ENCODE measurements at regions not wholly inside any gene's neighbourhood (a gene's known extent, or its start where the extent isn't known, plus 50 kb on each side); places are given as distances from the start of the nearest gene placed in this dataset.

GRCh38 chr11:59008947-59009346 is 69.7 kb downstream of the GLYATL1 start:
- CTCF ChIA-PET = no interaction called here
- ATAC-seq (replicated peaks in 1 of 4) = no peak
- H3K36me3 Mint-ChIP-seq = no peaks in the 10 kb centered on the region

GRCh38 chr11:59009661-59010060 is 70.4 kb downstream of the GLYATL1 start:
- H3K9me3 Mint-ChIP-seq = peaks cover 0 to 4% (median 0%) of the 10 kb centered on the region in 3 donors
- H3K4me1 Mint-ChIP-seq = peaks cover 0 to 2% (median 0%) of the 10 kb centered on the region in 3 donors
- Histone ChIP-seq H3K4me1 (ENCODE audit: control insufficient read depth in 1 of 2, extremely low read depth in 1 of 2, insufficient read depth in 2 of 2, low read length in 2 of 2) (no peaks in the 10 kb centered on the region), H3K27ac (ENCODE audit: low read length) (no peak overlapping the region), H3K36me3 (ENCODE audit: control insufficient read depth in 2 of 2, extremely low read depth in 1 of 2, insufficient read depth in 1 of 2, low read length in 1 of 2) (no peaks in the 10 kb centered on the region), H3K9me3 (no peaks in the 10 kb centered on the region), H3K27me3 (replicated peaks in 1 of 2; ENCODE audit: control insufficient read depth in 2 of 2, extremely low read depth in 1 of 2, insufficient read depth in 2 of 2, low read length in 1 of 2) (peaks cover 0 to 7% of the 10 kb centered on the region in 2 experiments), H3K4me3 (ENCODE audit: control insufficient read depth in 1 of 2, extremely low read depth in 1 of 2, low read length in 1 of 2) (no peak overlapping the region)
- no peak overlapping the region for H3K27ac Mint-ChIP-seq
- H3K36me3 Mint-ChIP-seq = no peaks in the 10 kb centered on the region
- peak in 1 of 35 experiments; percentile 0 for DNase-seq
- no peak overlapping the region for H3K4me3 Mint-ChIP-seq
- no CpG with 5 or more reads among the region's 2 CpGs for WGBS (ENCODE audit: insufficient coverage)
- CTCF ChIA-PET = no interaction called here
- peaks cover 13 to 28% of the 10 kb centered on the region in 2 donors for H3K27me3 Mint-ChIP-seq
- POLR2A ChIA-PET = no interaction called here
- ATAC-seq (replicated peaks in 1 of 4) = no peak

More at GRCh38 chr11:59008947-59009346, 69.7 kb downstream of the GLYATL1 start:
- H3K4me3 Mint-ChIP-seq = no peak overlapping the region
- H3K27ac Mint-ChIP-seq = no peak overlapping the region
- no peaks in the 10 kb centered on the region for H3K9me3 Mint-ChIP-seq
- DNase-seq = no peak
- H3K9me3 ChIP-seq = no peaks in the 10 kb centered on the region
- POLR2A ChIA-PET = no interaction called here
- no peaks in the 10 kb centered on the region for H3K4me1 ChIP-seq (ENCODE audit: control insufficient read depth in 1 of 2, extremely low read depth in 1 of 2, insufficient read depth in 2 of 2, low read length in 2 of 2)
- no peak overlapping the region for H3K27ac ChIP-seq (ENCODE audit: low read length)
- peaks cover 8 to 27% of the 10 kb centered on the region in 2 donors for H3K27me3 Mint-ChIP-seq
- H3K4me3 ChIP-seq (ENCODE audit: control insufficient read depth in 1 of 2, extremely low read depth in 1 of 2, low read length in 1 of 2) = no peak overlapping the region
- peaks cover 0 to 7% of the 10 kb centered on the region in 2 experiments for H3K27me3 ChIP-seq (replicated peaks in 1 of 2; ENCODE audit: control insufficient read depth in 2 of 2, extremely low read depth in 1 of 2, insufficient read depth in 2 of 2, low read length in 1 of 2)
- H3K4me1 Mint-ChIP-seq = peaks cover 0 to 2% (median 0%) of the 10 kb centered on the region in 3 donors
- H3K36me3 ChIP-seq (ENCODE audit: control insufficient read depth in 2 of 2, extremely low read depth in 1 of 2, insufficient read depth in 1 of 2, low read length in 1 of 2) = no peaks in the 10 kb centered on the region
- no CpG with 5 or more reads among the region's 1 CpG for WGBS (ENCODE audit: insufficient coverage)

- no peak overlapping the region for H3K27ac Mint-ChIP-seq
- H3K27me3 Mint-ChIP-seq = peaks cover 19 to 35% of the 10 kb centered on the region in 2 donors
- peaks cover 0 to 2% (median 0%) of the 10 kb centered on the region in 3 donors for H3K4me1 Mint-ChIP-seq
- H3K4me3 Mint-ChIP-seq = no peak overlapping the region
- DNase-seq (no peak), ATAC-seq (replicated peaks in 1 of 4) (no peak)
- H3K9me3 Mint-ChIP-seq = peaks cover 0 to 5% (median 0%) of the 10 kb centered on the region in 3 donors
- WGBS (ENCODE audit: insufficient coverage) = 80% methylated on average over 2 of the region's 3 CpGs
- Histone ChIP-seq H3K36me3 (ENCODE audit: control insufficient read depth in 2 of 2, extremely low read depth in 1 of 2, insufficient read depth in 1 of 2, low read length in 1 of 2) (no peaks in the 10 kb centered on the region), H3K4me3 (ENCODE audit: control insufficient read depth in 1 of 2, extremely low read depth in 1 of 2, low read length in 1 of 2) (no peak overlapping the region), H3K9me3 (no peaks in the 10 kb centered on the region), H3K4me1 (ENCODE audit: control insufficient read depth in 1 of 2, extremely low read depth in 1 of 2, insufficient read depth in 2 of 2, low read length in 2 of 2) (no peaks in the 10 kb centered on the region), H3K27ac (ENCODE audit: low read length) (no peak overlapping the region), H3K27me3 (replicated peaks in 1 of 2; ENCODE audit: control insufficient read depth in 2 of 2, extremely low read depth in 1 of 2, insufficient read depth in 2 of 2, low read length in 1 of 2) (peaks cover 0 to 7% of the 10 kb centered on the region in 2 experiments)
- ChIA-PET CTCF (interaction anchor here in 1 of 2 donors (0.6 kb wide), 1 partner anchor 1537 kb away, joined by 3 read pairs; no protein-coding TSS in a partner anchor), POLR2A (no interaction called here)
- H3K36me3 Mint-ChIP-seq = no peaks in the 10 kb centered on the region
Observed at GRCh38 chr11:59010708-59011107, 71.4 kb downstream of the GLYATL1 start.

- H3K36me3 ChIP-seq (ENCODE audit: control insufficient read depth in 2 of 2, extremely low read depth in 1 of 2, insufficient read depth in 1 of 2, low read length in 1 of 2) = no peaks in the 10 kb centered on the region
- ATAC-seq (replicated peaks in 1 of 4) = no peak
- Mint-ChIP-seq H3K9me3 (peaks cover 0 to 5% (median 0%) of the 10 kb centered on the region in 3 donors), H3K36me3 (no peaks in the 10 kb centered on the region), H3K4me3 (no peak overlapping the region), H3K27ac (no peak overlapping the region), H3K27me3 (peaks cover 18 to 33% of the 10 kb centered on the region in 2 donors), H3K4me1 (peaks cover 0 to 2% (median 0%) of the 10 kb centered on the region in 3 donors)
- 86% methylated on average over 1 of the region's 3 CpGs for WGBS (ENCODE audit: insufficient coverage)
- no peak for DNase-seq
- no peaks in the 10 kb centered on the region for H3K9me3 ChIP-seq
- no peaks in the 10 kb centered on the region for H3K4me1 ChIP-seq (ENCODE audit: control insufficient read depth in 1 of 2, extremely low read depth in 1 of 2, insufficient read depth in 2 of 2, low read length in 2 of 2)
- H3K27ac ChIP-seq (ENCODE audit: low read length) = no peak overlapping the region
- H3K27me3 ChIP-seq (replicated peaks in 1 of 2; ENCODE audit: control insufficient read depth in 2 of 2, extremely low read depth in 1 of 2, insufficient read depth in 2 of 2, low read length in 1 of 2) = peaks cover 0 to 7% of the 10 kb centered on the region in 2 experiments
- H3K4me3 ChIP-seq (ENCODE audit: control insufficient read depth in 1 of 2, extremely low read depth in 1 of 2, low read length in 1 of 2) = no peak overlapping the region
- CTCF ChIA-PET = no interaction called here
- POLR2A ChIA-PET = no interaction called here
Observed at GRCh38 chr11:59011655-59012397, 72.5 kb downstream of the GLYATL1 start.

DNA sequence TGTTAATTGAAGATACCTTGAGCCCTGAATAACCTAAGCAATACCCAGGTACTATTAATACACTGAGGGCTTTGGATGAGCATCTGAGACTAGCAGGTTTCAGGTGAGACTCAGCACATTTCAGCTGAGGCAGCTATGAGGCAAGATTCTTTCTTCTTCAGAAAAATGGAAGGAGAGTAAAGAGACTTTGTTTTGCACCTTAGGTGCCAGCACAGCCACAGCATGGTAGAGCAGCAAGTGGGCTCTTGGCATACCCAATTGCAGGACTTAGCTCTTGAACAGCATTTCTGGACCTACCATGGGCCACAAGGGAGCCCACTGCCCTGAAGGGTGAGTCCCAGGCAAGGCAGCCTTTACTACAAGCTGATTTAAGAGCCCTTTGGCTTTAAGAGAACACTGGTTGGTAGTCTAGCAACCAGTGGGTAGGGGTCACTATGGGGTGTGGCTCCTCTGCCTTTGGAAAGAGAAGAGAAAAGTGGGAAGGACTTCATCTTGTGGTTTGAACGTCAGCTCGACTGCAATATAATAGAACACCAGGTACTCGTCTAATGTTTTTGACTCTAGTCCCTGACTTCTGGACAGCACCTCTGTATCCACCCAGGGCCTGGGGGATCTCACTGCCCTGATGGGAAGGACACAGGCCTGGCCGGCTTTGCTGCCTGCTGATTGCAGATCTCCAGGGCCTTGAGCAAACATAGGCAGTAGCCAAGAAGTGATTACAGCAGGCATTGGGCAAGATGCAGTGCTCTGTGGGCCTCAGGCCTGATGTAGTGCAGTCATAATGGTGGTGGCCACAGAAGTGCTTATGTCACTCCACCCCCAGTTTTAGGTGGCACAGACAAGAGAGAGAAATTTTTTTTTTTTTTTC is 73.3 kb downstream of the GLYATL1 start:
- Mint-ChIP-seq H3K27me3 (peaks cover 15 to 28% of the 10 kb centered on the region in 2 donors), H3K4me1 (peaks cover 0 to 2% (median 0%) of the 10 kb centered on the region in 3 donors), H3K36me3 (no peaks in the 10 kb centered on the region), H3K9me3 (peaks cover 0 to 5% (median 0%) of the 10 kb centered on the region in 3 donors), H3K4me3 (no peak overlapping the region), H3K27ac (no peak overlapping the region)
- 90% methylated on average over 4 of the region's 4 CpGs for WGBS (ENCODE audit: insufficient coverage)
- Histone ChIP-seq H3K27ac (ENCODE audit: low read length) (no peak overlapping the region), H3K27me3 (replicated peaks in 1 of 2; ENCODE audit: control insufficient read depth in 2 of 2, extremely low read depth in 1 of 2, insufficient read depth in 2 of 2, low read length in 1 of 2) (peaks cover 0 to 7% of the 10 kb centered on the region in 2 experiments), H3K4me1 (ENCODE audit: control insufficient read depth in 1 of 2, extremely low read depth in 1 of 2, insufficient read depth in 2 of 2, low read length in 2 of 2) (no peaks in the 10 kb centered on the region), H3K9me3 (no peaks in the 10 kb centered on the region), H3K36me3 (ENCODE audit: control insufficient read depth in 2 of 2, extremely low read depth in 1 of 2, insufficient read depth in 1 of 2, low read length in 1 of 2) (no peaks in the 10 kb centered on the region), H3K4me3 (ENCODE audit: control insufficient read depth in 1 of 2, extremely low read depth in 1 of 2, low read length in 1 of 2) (no peak overlapping the region)
- ChIA-PET CTCF (no interaction called here), POLR2A (no interaction called here)
- DNase-seq (no peak), ATAC-seq (replicated peaks in 1 of 4) (no peak)

DNA sequence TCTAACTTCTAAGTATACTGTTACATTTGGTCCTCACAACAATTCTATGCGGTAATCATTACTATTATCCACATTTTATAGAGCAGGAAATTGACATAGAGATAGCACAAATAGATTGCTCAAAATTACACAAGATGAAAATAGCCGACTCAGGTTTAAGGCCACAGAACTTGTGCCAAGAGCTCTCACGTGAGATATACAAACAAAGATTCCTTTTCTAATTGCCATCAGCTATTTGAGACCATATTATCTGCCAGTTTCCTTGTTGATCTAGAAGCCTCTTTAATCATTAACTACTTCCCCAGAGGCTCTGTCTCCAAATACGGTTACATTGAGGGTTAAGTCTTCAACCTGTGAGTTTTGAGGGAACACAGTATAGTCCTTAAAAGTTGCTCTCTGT is 61.0 kb upstream of the GLYATL1B start:
- DNase-seq (no peak), ATAC-seq (replicated peaks in 1 of 4) (no peak)
- Histone ChIP-seq H3K4me3 (ENCODE audit: control insufficient read depth in 1 of 2, extremely low read depth in 1 of 2, low read length in 1 of 2) (no peak overlapping the region), H3K27me3 (replicated peaks in 1 of 2; ENCODE audit: control insufficient read depth in 2 of 2, extremely low read depth in 1 of 2, insufficient read depth in 2 of 2, low read length in 1 of 2) (no peaks in the 10 kb centered on the region), H3K36me3 (ENCODE audit: control insufficient read depth in 2 of 2, extremely low read depth in 1 of 2, insufficient read depth in 1 of 2, low read length in 1 of 2) (no peaks in the 10 kb centered on the region), H3K27ac (ENCODE audit: low read length) (no peak overlapping the region), H3K4me1 (ENCODE audit: control insufficient read depth in 1 of 2, extremely low read depth in 1 of 2, insufficient read depth in 2 of 2, low read length in 2 of 2) (no peaks in the 10 kb centered on the region), H3K9me3 (no peaks in the 10 kb centered on the region)
- peaks cover 5 to 7% of the 10 kb centered on the region in 2 donors for H3K27me3 Mint-ChIP-seq
- ChIA-PET CTCF (no interaction called here), POLR2A (no interaction called here)
- WGBS (ENCODE audit: insufficient coverage) = 79% methylated on average over 2 of the region's 4 CpGs
- H3K4me1 Mint-ChIP-seq = no peaks in the 10 kb centered on the region
- H3K27ac Mint-ChIP-seq = no peak overlapping the region
- H3K4me3 Mint-ChIP-seq = no peak overlapping the region
- no peaks in the 10 kb centered on the region for H3K9me3 Mint-ChIP-seq
- no peaks in the 10 kb centered on the region for H3K36me3 Mint-ChIP-seq
